Epithelial cell of esophagus (primary cell): ENCODE measurements at regions not wholly inside any gene's neighbourhood (a gene's known extent, or its start where the extent isn't known, plus 50 kb on each side); places are given as distances from the start of the nearest gene placed in this dataset.

Experiments
- DNase-seq: peaks from one replicate; pipeline ENCODE4 v3.0.0; 2010; ENCODE audit warnings: low read depth
- H3K4me3 ChIP-seq: 2 replicates; pipeline ENCODE4 v1.5.1; 2011; ENCODE audit warnings: mild to moderate bottlenecking, low read length, control low read depth
- CTCF ChIP-seq: IDR thresholded peaks from 2 replicates; pipeline ENCODE4 v1.5.1; 2011; ENCODE audit warnings: low read depth, mild to moderate bottlenecking, low read length, control low read depth, inconsistent platforms; ENCODE audit not compliant: insufficient read depth; ENCODE audit errors: missing control alignments

DNA sequence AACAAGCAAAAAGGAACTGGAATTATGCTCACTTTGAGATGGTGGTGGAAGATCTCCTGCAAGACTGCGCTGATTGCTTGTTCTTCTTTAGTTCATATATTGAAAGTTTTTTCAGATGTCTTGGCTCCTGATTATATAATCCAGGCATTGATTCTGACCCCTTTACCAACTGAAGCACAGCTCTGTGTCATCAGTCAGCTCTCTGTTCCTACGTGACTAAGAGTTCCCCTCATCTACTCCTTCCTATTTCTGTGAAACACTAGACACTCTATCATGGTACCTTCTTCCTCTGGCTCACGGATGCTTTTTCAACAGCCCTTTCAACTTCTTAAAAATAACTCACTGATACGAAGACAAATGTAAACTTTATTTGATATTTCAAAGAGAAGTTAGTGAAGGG lies 788.6 kb downstream of the SOCS6 start:
- no peak for DNase-seq
- no peak overlapping the region for H3K4me3 ChIP-seq
- no peak for TF ChIP-seq CTCF

- no peak for TF ChIP-seq CTCF
- DNase-seq = no peak
- H3K4me3 ChIP-seq = no peak overlapping the region
Measured at GRCh38 chr18:71075147-71075546, 786.3 kb downstream of the SOCS6 start.

DNA sequence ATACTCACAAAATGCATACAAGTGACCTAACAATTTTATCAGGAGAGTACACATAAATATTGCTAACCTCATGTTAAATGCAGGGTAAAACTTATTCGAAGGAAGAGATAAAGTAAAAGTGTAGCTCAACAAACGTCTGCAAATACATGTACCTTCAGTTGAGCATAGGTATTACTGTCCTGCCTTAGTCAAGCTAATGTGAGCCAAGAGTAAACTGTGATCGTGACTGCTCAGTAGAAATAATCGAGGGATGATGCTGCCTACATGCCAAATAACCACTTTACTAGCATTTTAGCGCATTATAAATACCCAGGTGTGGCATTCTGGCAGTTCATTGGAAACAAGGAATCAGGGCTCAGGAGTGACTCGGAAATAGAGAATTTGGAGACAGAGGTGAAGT lies 779.5 kb downstream of the SOCS6 start:
- TF ChIP-seq CTCF = no peak
- DNase-seq = no peak
- no peak overlapping the region for H3K4me3 ChIP-seq

DNA sequence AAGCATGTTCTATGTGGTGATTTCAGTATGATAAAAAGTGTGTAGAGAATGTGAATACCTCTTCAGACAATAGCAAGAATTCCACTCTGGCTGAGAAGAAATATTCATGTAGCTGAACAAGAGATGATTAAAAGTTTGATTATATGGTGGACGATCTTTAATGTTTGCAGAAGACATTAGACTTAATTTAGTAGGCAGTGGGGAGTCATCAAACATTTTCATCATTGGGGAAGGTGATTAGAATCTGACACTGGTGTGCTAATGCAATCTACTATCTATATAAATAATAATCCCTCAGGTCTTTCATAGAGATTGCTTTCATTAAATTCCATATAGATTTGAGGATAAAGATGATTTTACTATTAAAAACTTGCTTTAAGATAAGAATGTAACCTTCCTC lies 761.0 kb downstream of the SOCS6 start:
- TF ChIP-seq CTCF = no peak
- no peak for DNase-seq
- no peak overlapping the region for H3K4me3 ChIP-seq

- no peak overlapping the region for H3K4me3 ChIP-seq
- TF ChIP-seq CTCF = no peak
- no peak for DNase-seq
Measured at GRCh38 chr18:71047882-71048281, 759.0 kb downstream of the SOCS6 start.

- H3K4me3 ChIP-seq = no peak overlapping the region
- no peak for DNase-seq
- TF ChIP-seq CTCF = no peak
Measured at GRCh38 chr18:71045331-71046065, 756.7 kb downstream of the SOCS6 start.

DNA sequence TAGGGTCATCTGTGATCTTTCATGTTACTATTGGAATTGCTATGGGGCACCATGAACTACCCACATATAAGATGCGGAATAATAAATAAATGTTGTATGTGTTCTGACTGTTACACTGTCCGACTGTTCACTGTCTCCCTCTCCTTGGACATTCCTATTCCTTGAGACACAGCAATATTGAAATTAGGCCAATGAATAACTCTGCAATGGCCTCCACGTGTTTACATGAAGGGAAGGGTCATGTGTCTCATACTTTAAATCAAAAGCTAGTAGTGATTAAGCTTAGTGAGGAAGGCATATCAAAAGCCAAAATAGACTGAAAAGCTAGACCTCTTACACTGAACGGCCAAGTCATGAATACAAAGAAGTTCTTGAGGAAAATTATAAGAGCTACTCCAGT lies 751.3 kb downstream of the SOCS6 start:
- no peak for DNase-seq
- TF ChIP-seq CTCF = no peak
- no peak overlapping the region for H3K4me3 ChIP-seq
